ENCODE measurements at regions not wholly inside any gene's neighbourhood (a gene's known extent, or its start where the extent isn't known, plus 50 kb on each side); places are given as distances from the start of the nearest gene placed in this dataset.

- no peaks in the 10 kb centered on the region for H3K9me3 ChIP-seq (replicated peaks; ENCODE audit: insufficient read depth, low read length)
- TF ChIP-seq EZH2phosphoT487 (IDR thresholded peaks at IDR 0.05; ENCODE audit: low read length) (no peak), CTCF (IDR thresholded peaks at IDR 0.05; ENCODE audit: low read length) (no peak), EZH2 (optimal IDR thresholded peaks at IDR 0.05; ENCODE audit: low read depth, low read length) (no peak)
- no peak overlapping the region for H2AFZ ChIP-seq (ENCODE audit: low read length)
- H3K27me3 ChIP-seq (replicated peaks; ENCODE audit: insufficient read depth, low read length), result no peaks in the 10 kb centered on the region
- no peaks in the 10 kb centered on the region for H3K36me3 ChIP-seq (replicated peaks; ENCODE audit: insufficient read depth, low read length)
- no peaks in the 10 kb centered on the region for H3K4me1 ChIP-seq (ENCODE audit: low read length)
- no peaks in the 10 kb centered on the region for H3K9me2 ChIP-seq (replicated peaks; ENCODE audit: insufficient read depth, low read length)
- H3K79me2 ChIP-seq (ENCODE audit: low read length), result no peaks in the 10 kb centered on the region
- H3K27ac ChIP-seq (ENCODE audit: low read length), result no peak overlapping the region
- H3F3A ChIP-seq (ENCODE audit: insufficient read depth, low read length), result no peaks in the 10 kb centered on the region
- H3K9ac ChIP-seq (ENCODE audit: low read length), result no peak overlapping the region
- H3K4me3 ChIP-seq (ENCODE audit: low read length), result no peak overlapping the region
- no peak overlapping the region for H3K4me2 ChIP-seq (ENCODE audit: low read depth, low read length)
- no peak for DNase-seq
- H4K20me1 ChIP-seq (ENCODE audit: insufficient read depth, low read length), result no peaks in the 10 kb centered on the region
Observed at GRCh38 chr1:68890736-68891135, 393.9 kb upstream of the DEPDC1 start.

GRCh38 chr1:68904477-68904876, 407.6 kb upstream of the DEPDC1 start:
- H3K27ac ChIP-seq (ENCODE audit: low read length), result no peak overlapping the region
- H3K79me2 ChIP-seq (ENCODE audit: low read length), result no peaks in the 10 kb centered on the region
- no peaks in the 10 kb centered on the region for H3K36me3 ChIP-seq (replicated peaks; ENCODE audit: insufficient read depth, low read length)
- H3K4me1 ChIP-seq (ENCODE audit: low read length), result no peaks in the 10 kb centered on the region
- no peak overlapping the region for H2AFZ ChIP-seq (ENCODE audit: low read length)
- H3K27me3 ChIP-seq (replicated peaks; ENCODE audit: insufficient read depth, low read length), result no peaks in the 10 kb centered on the region
- TF ChIP-seq CTCF (IDR thresholded peaks at IDR 0.05; ENCODE audit: low read length) (no peak), EZH2phosphoT487 (IDR thresholded peaks at IDR 0.05; ENCODE audit: low read length) (no peak), EZH2 (optimal IDR thresholded peaks at IDR 0.05; ENCODE audit: low read depth, low read length) (no peak)
- H3F3A ChIP-seq (ENCODE audit: insufficient read depth, low read length), result no peaks in the 10 kb centered on the region
- H4K20me1 ChIP-seq (ENCODE audit: insufficient read depth, low read length), result no peaks in the 10 kb centered on the region
- no peak overlapping the region for H3K9ac ChIP-seq (ENCODE audit: low read length)
- DNase-seq, result no peak
- H3K4me3 ChIP-seq (ENCODE audit: low read length), result no peak overlapping the region
- H3K9me2 ChIP-seq (replicated peaks; ENCODE audit: insufficient read depth, low read length), result no peaks in the 10 kb centered on the region
- no peaks in the 10 kb centered on the region for H3K9me3 ChIP-seq (replicated peaks; ENCODE audit: insufficient read depth, low read length)
- H3K4me2 ChIP-seq (ENCODE audit: low read depth, low read length), result no peak overlapping the region

- Histone ChIP-seq H3F3A (ENCODE audit: insufficient read depth, low read length) (no peaks in the 10 kb centered on the region), H2AFZ (ENCODE audit: low read length) (no peak overlapping the region), H3K4me2 (ENCODE audit: low read depth, low read length) (no peak overlapping the region), H3K79me2 (ENCODE audit: low read length) (no peaks in the 10 kb centered on the region), H3K9me2 (replicated peaks; ENCODE audit: insufficient read depth, low read length) (no peaks in the 10 kb centered on the region), H3K9ac (ENCODE audit: low read length) (no peak overlapping the region), H4K20me1 (ENCODE audit: insufficient read depth, low read length) (no peaks in the 10 kb centered on the region), H3K27me3 (replicated peaks; ENCODE audit: insufficient read depth, low read length) (no peaks in the 10 kb centered on the region), H3K27ac (ENCODE audit: low read length) (no peak overlapping the region), H3K9me3 (replicated peaks; ENCODE audit: insufficient read depth, low read length) (no peaks in the 10 kb centered on the region), H3K4me1 (ENCODE audit: low read length) (no peaks in the 10 kb centered on the region), H3K4me3 (ENCODE audit: low read length) (no peak overlapping the region), H3K36me3 (replicated peaks; ENCODE audit: insufficient read depth, low read length) (no peaks in the 10 kb centered on the region)
- no peak for DNase-seq
- TF ChIP-seq EZH2phosphoT487 (IDR thresholded peaks at IDR 0.05; ENCODE audit: low read length), result no peak
- TF ChIP-seq EZH2 (optimal IDR thresholded peaks at IDR 0.05; ENCODE audit: low read depth, low read length), result no peak
- no peak for TF ChIP-seq CTCF (IDR thresholded peaks at IDR 0.05; ENCODE audit: low read length)
Observed at GRCh38 chr1:68906431-68906830, 409.5 kb upstream of the DEPDC1 start.

All from MM.1S (cell line).